ENCODE measurements at regions not wholly inside any gene's neighbourhood (a gene's known extent, or its start where the extent isn't known, plus 50 kb on each side); places are given as distances from the start of the nearest gene placed in this dataset.

GRCh38 chr5:106574820-106575219 is 1095.9 kb downstream of the EFNA5 start:
- TF ChIP-seq ESRRG (CRISPR knock-in tag; IDR thresholded peaks at IDR 0.05) (no peak), ZC3H10 (CRISPR knock-in tag; IDR thresholded peaks at IDR 0.05) (no peak), PPARA (CRISPR knock-in tag; IDR thresholded peaks at IDR 0.05; ENCODE audit: borderline replicate concordance) (no peak), GLIS3 (CRISPR knock-in tag; IDR thresholded peaks at IDR 0.05) (no peak), ARNTL (CRISPR knock-in tag; IDR thresholded peaks at IDR 0.05; ENCODE audit: borderline replicate concordance, low read depth) (no peak), SNAI2 (CRISPR knock-in tag; IDR thresholded peaks at IDR 0.05) (no peak), ZFP30 (CRISPR knock-in tag; IDR thresholded peaks at IDR 0.05) (no peak), CSRNP3 (CRISPR knock-in tag; IDR thresholded peaks at IDR 0.05) (no peak), ZNF70 (CRISPR knock-in tag; IDR thresholded peaks at IDR 0.05) (no peak), ISL1 (CRISPR knock-in tag; IDR thresholded peaks at IDR 0.05) (no peak), ZNF8 (CRISPR knock-in tag; IDR thresholded peaks at IDR 0.05) (no peak), PATZ1 (CRISPR knock-in tag; IDR thresholded peaks at IDR 0.05; ENCODE audit: borderline replicate concordance) (no peak), CREB5 (CRISPR knock-in tag; IDR thresholded peaks at IDR 0.05; ENCODE audit: low read depth) (no peak)
- ATAC-seq, result no peak

- no peak for ATAC-seq
- TF ChIP-seq ZFP30 (CRISPR knock-in tag; IDR thresholded peaks at IDR 0.05) (no peak), POU6F1 (CRISPR knock-in tag; IDR thresholded peaks at IDR 0.05; ENCODE audit: borderline replicate concordance, low read depth) (no peak), PATZ1 (CRISPR knock-in tag; IDR thresholded peaks at IDR 0.05; ENCODE audit: borderline replicate concordance) (no peak), RARB (CRISPR knock-in tag; IDR thresholded peaks at IDR 0.05) (no peak), ARNTL (CRISPR knock-in tag; IDR thresholded peaks at IDR 0.05; ENCODE audit: borderline replicate concordance, low read depth) (no peak), ZNF8 (CRISPR knock-in tag; IDR thresholded peaks at IDR 0.05) (no peak), ISL1 (CRISPR knock-in tag; IDR thresholded peaks at IDR 0.05) (no peak), CSRNP3 (CRISPR knock-in tag; IDR thresholded peaks at IDR 0.05) (no peak), SNAI2 (CRISPR knock-in tag; IDR thresholded peaks at IDR 0.05) (no peak), ZFP3 (CRISPR knock-in tag; IDR thresholded peaks at IDR 0.05) (no peak), ZC3H10 (CRISPR knock-in tag; IDR thresholded peaks at IDR 0.05) (no peak), OSR1 (CRISPR knock-in tag; IDR thresholded peaks at IDR 0.05) (no peak), BACH2 (CRISPR knock-in tag; IDR thresholded peaks at IDR 0.05; ENCODE audit: borderline replicate concordance) (no peak), GLIS3 (CRISPR knock-in tag; IDR thresholded peaks at IDR 0.05) (no peak), CREB5 (CRISPR knock-in tag; IDR thresholded peaks at IDR 0.05; ENCODE audit: low read depth) (no peak), TSHZ2 (CRISPR knock-in tag; IDR thresholded peaks at IDR 0.05) (no peak)
Measured at GRCh38 chr5:106566031-106566430, 1104.7 kb downstream of the EFNA5 start.
